ENCODE measurements at regions not wholly inside any gene's neighbourhood (a gene's known extent, or its start where the extent isn't known, plus 50 kb on each side); places are given as distances from the start of the nearest gene placed in this dataset.
A peak's percentile ranks its signal among the peaks of the same experiment; 100 is the strongest.

GRCh38 chr5:143464723-143465490, 61.4 kb upstream of the NR3C1 start:
- DNase-seq (ENCODE audit: low spot score) = no peak

- DNase-seq (ENCODE audit: low spot score) = no peak
These were observed 58.9 kb upstream of the NR3C1 start for GRCh38 chr5:143462431-143462830.

GRCh38 chr5:143459433-143459832, 55.9 kb upstream of the NR3C1 start:
- no peak for DNase-seq (ENCODE audit: low spot score)

GRCh38 chr5:143456952-143457547, 53.6 kb upstream of the NR3C1 start:
- DNase-seq (ENCODE audit: low spot score) = peak; percentile 33

- DNase-seq (ENCODE audit: low spot score) = no peak
These were observed 51.5 kb upstream of the NR3C1 start for GRCh38 chr5:143454936-143455516.

- no peak for DNase-seq (ENCODE audit: low spot score)
These were observed 50.2 kb upstream of the NR3C1 start for GRCh38 chr5:143453720-143454119.
